Pancreas (tissue), 10 donors: ENCODE measurements at regions not wholly inside any gene's neighbourhood (a gene's known extent, or its start where the extent isn't known, plus 50 kb on each side); places are given as distances from the start of the nearest gene placed in this dataset.

Experiments used
- ATAC-seq, 4 donors: fragments of 200-7000 bp; cut with Tn5 transposase; one replicate each; pipeline versions ENCODE4 v1.8.0 to v1.9.1; 2020; ENCODE audit warnings: mild to moderate bottlenecking in 4 of 4, moderate library complexity in 4 of 4
- DNase-seq, 6 donors: peaks; one replicate each; pipeline ENCODE4 v3.0.0-alpha.2; 2020
- FAIRE-seq: peaks from 2 replicates; lab custom pipeline; 2012; peaks lifted over from hg19 to GRCh38; lab: Jason Lieb, UNC
- H3K27ac ChIP-seq, 4 donors: fragments of 200-600 bp; sonication (generic); 1 replicate in 3 of 4; 2 replicates in 1 of 4; pipeline versions ENCODE4 v1.5.0 to v1.8.0; 2020
- H3K27me3 ChIP-seq, 4 donors: fragments of 200-600 bp; one replicate each; pipeline ENCODE4 v1.8.0; 2021
- H3K36me3 ChIP-seq, 3 donors: fragments of 200-600 bp; sonication (generic) in 1 of 3; one replicate each; pipeline versions ENCODE4 v1.5.0 to v1.8.0; 2020 to 2021
- H3K4me1 ChIP-seq, 3 donors: fragments of 200-600 bp; one replicate each; pipeline ENCODE4 v1.8.0; 2021
- H3K4me3 ChIP-seq, 4 donors: fragments of 200-600 bp; sonication (generic) in 2 of 4; one replicate each; pipeline versions ENCODE4 v1.5.0 to v1.8.0; 2020 to 2021
- H3K9me3 ChIP-seq, 4 donors: fragments of 200-600 bp; one replicate each; pipeline ENCODE4 v1.8.0; 2021
- WGBS, 2 donors: extraction: QIAGEN DNeasy Blood & Tissue Kit; methylation state at CpG; one replicate each; pipeline ENCODE4 v1.1.7; 2013; 5-methylcytosine and 5-hydroxymethylcytosine counted together
- intact Hi-C, 3 donors: fragments of 100-400 bp; cut with DNase I; formaldehyde crosslinking; loops; one replicate each; pipeline versions ENCODE4 v1.11.1 to v1.14.2; 2022
- TF ChIP-seq, protein P1 (sequence below), 4 donors: fragments of 200-600 bp; sonication (generic) in 3 of 4; IDR thresholded peaks; one replicate each; pipeline versions ENCODE4 v1.5.0 to v1.8.0; 2021; ENCODE audit warnings: antibody characterized with exemption in 4 of 4
- donor health status: healthy with polysubstance abuse.
- donor health status: DM: no; HTN: no; CAD: no; lungs with moderate emphysema.
- donor health status: DM: no; HTN: no; CAD: no.
- donor health status: control.
- donor health status: control.
- donor health status: Bipolar disorder and iron deficiency.
- donor health status: DM: yes; HTN: yes; CAD: no.
- donor health status: DM: no; HTN: no; CAD: no.
- donor health status: DM: no; HTN: no; CAD: no.
- donor health status: DM: yes; HTN: yes; CAD: no.

DNA sequence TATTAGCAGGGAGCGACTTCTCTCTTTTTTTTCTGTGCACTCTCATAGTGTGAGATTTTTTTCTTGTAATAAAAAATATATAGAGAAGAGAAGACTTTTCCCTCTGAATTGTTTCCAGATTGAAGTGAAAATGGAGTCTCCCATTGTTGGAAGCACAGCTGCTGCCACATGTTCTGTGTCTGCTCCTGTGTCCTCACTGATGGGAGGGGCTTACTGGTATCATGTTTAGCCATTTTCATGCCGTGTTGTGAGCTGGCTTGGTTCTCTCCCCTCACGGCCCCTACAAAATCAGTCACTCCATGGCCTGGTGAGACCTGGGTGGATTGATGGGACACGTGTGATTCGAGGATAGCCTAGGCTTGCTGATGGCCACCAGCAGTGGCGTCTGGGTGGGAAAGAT is 379.7 kb upstream of the DDHD1 start:
- Histone ChIP-seq H3K4me1 (no peaks in the 10 kb centered on the region), H3K27me3 (no peaks in the 10 kb centered on the region), H3K4me3 (no peak overlapping the region), H3K9me3 (no peaks in the 10 kb centered on the region), H3K27ac (no peak overlapping the region), H3K36me3 (no peaks in the 10 kb centered on the region)
- ATAC-seq (no peak), FAIRE-seq (no peak), DNase-seq (no peak)
- 74 to 82% methylated on average over 6 of the region's 6 CpGs for WGBS, 2 donors
- intact Hi-C loops: loop anchor here in 2 of 3 donors (5.0 to 10.0 kb wide), 2 partner anchors 632 to 799 kb away; no protein-coding TSS in a partner anchor
- TF ChIP-seq, protein P1, sequence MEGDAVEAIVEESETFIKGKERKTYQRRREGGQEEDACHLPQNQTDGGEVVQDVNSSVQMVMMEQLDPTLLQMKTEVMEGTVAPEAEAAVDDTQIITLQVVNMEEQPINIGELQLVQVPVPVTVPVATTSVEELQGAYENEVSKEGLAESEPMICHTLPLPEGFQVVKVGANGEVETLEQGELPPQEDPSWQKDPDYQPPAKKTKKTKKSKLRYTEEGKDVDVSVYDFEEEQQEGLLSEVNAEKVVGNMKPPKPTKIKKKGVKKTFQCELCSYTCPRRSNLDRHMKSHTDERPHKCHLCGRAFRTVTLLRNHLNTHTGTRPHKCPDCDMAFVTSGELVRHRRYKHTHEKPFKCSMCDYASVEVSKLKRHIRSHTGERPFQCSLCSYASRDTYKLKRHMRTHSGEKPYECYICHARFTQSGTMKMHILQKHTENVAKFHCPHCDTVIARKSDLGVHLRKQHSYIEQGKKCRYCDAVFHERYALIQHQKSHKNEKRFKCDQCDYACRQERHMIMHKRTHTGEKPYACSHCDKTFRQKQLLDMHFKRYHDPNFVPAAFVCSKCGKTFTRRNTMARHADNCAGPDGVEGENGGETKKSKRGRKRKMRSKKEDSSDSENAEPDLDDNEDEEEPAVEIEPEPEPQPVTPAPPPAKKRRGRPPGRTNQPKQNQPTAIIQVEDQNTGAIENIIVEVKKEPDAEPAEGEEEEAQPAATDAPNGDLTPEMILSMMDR (IDR thresholded peaks at IDR 0.05): no peak

DNA sequence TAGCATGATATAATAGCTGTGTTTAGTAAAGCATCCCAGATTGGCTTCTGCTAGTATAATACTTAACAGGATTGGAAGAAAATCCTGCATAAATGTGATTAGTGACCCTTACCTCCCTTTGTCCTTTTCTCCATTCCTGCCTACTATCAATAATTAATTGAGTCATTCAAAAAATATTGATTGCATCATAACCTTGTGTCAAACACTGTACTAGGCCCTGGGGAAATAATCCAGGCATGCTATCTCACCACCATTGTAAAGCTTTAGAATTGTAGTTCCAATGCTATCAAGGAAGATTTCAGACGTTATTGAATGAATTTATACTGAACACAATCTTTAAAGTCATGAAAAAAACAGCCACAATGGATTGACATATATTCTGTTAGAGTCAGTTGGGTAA is 378.6 kb upstream of the DDHD1 start:
- H3K27ac ChIP-seq: no peak overlapping the region
- TF ChIP-seq, protein P1 (IDR thresholded peaks at IDR 0.05): no peak
- 24 to 54% methylated on average over 1 of the region's 1 CpG for WGBS, 2 donors
- no peak for DNase-seq
- no peaks in the 10 kb centered on the region for H3K36me3 ChIP-seq
- intact Hi-C loops: loop anchor here in 2 of 3 donors (5.0 to 10.0 kb wide), 2 partner anchors 633 to 801 kb away; no protein-coding TSS in a partner anchor
- no peak for FAIRE-seq
- no peaks in the 10 kb centered on the region for H3K4me1 ChIP-seq
- H3K4me3 ChIP-seq: no peak overlapping the region
- no peaks in the 10 kb centered on the region for H3K9me3 ChIP-seq
- no peaks in the 10 kb centered on the region for H3K27me3 ChIP-seq
- no peak for ATAC-seq

DNA sequence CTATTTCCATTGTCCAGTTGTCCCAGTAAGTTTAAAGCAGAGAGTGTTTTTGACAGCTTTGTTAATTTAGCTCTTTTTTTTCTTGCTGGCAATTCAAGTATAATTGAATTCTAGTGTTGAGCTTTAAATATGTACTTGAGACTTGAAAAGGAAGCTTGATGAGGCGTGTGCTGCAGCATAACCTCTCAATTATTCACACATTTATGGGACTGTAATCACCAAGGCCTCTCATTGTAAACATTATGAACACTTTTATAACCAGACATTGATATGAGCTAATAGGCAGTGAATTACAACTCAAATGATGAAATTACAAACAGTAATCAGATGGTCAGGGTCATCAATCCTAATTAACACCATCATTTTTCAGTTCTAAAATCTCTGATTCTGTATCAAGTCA is 378.0 kb upstream of the DDHD1 start:
- no peak for DNase-seq
- TF ChIP-seq, protein P1 (IDR thresholded peaks at IDR 0.05): no peak
- no peak for FAIRE-seq
- Histone ChIP-seq H3K4me3 (no peak overlapping the region), H3K27ac (no peak overlapping the region), H3K4me1 (no peaks in the 10 kb centered on the region), H3K9me3 (no peaks in the 10 kb centered on the region), H3K27me3 (no peaks in the 10 kb centered on the region), H3K36me3 (no peaks in the 10 kb centered on the region)
- 64 to 73% methylated on average over 1 of the region's 1 CpG for WGBS, 2 donors
- no peak for ATAC-seq
- intact Hi-C loops: loop anchor here in 2 of 3 donors (5.0 to 10.0 kb wide), 2 partner anchors 634 to 801 kb away; no protein-coding TSS in a partner anchor

DNA sequence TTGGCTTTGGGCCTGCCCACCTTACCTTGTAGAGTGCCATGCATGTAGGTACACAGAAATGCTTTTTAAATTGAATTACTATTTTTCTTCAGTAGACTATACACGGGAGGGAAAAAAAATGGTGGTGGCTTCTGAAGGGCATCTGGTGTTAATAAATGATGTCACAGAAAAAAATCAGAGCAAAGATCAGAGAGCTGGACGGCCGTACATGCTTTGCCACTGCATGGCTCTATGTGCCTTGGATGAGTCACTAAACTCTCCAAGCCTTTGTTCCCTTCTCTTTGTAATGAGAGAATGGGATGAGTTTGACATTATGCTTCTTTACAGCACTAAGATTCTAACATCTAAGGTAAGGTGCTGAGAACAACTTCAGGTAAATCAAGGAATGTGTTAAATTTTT is 376.4 kb upstream of the DDHD1 start:
- Histone ChIP-seq H3K4me3 (no peak overlapping the region), H3K36me3 (no peaks in the 10 kb centered on the region), H3K4me1 (no peaks in the 10 kb centered on the region), H3K9me3 (no peaks in the 10 kb centered on the region), H3K27ac (no peak overlapping the region), H3K27me3 (no peaks in the 10 kb centered on the region)
- DNase-seq (no peak), ATAC-seq (no peak), FAIRE-seq (no peak)
- 87 to 95% methylated on average over 3 of the region's 3 CpGs for WGBS, 2 donors
- TF ChIP-seq, protein P1 (IDR thresholded peaks at IDR 0.05): no peak
- intact Hi-C loops: no loop called here

DNA sequence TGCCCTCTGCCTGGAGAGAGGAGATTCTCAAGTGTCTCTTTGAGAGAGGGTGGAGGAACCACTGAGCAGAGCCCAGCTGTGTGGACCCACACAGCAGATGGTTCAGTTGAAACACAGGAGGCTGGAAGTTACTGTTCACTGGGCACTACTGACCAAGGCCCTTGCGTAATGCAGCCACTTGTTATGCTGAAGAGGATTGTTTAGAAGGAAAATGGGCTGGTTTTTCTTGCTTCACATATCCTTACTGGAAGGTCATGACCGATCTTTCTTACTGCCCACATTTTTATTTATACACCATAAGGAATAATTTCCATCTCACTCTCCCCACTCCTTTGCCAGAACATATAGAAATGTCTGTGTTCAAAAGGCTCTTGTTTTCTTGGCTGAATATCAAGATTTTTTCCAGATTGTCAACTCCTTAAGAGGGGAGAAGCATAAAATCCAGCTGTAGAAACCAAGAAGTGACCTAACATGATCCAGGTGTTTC is 375.1 kb upstream of the DDHD1 start:
- intact Hi-C loops: no loop called here
- no peaks in the 10 kb centered on the region for H3K36me3 ChIP-seq
- 85 to 100% methylated on average over 2 of the region's 2 CpGs for WGBS, 2 donors
- ATAC-seq: no peak
- H3K27ac ChIP-seq: no peak overlapping the region
- no peaks in the 10 kb centered on the region for H3K4me1 ChIP-seq
- H3K4me3 ChIP-seq: no peak overlapping the region
- FAIRE-seq: no peak
- no peak for DNase-seq
- H3K9me3 ChIP-seq: no peaks in the 10 kb centered on the region
- no peaks in the 10 kb centered on the region for H3K27me3 ChIP-seq
- TF ChIP-seq, protein P1 (IDR thresholded peaks at IDR 0.05): no peak
